Transverse colon (tissue), 4 donors: ENCODE measurements at regions not wholly inside any gene's neighbourhood (a gene's known extent, or its start where the extent isn't known, plus 50 kb on each side); places are given as distances from the start of the nearest gene placed in this dataset.

Experiments
- DNase-seq: peaks from one replicate; pipeline ENCODE4 v3.0.0-alpha.2; 2019
- H3K27ac ChIP-seq, 4 donors: fragments of 200-600 bp; sonication (generic); 2 replicates each; pipeline ENCODE4 v1.5.1; 2016 to 2018; ENCODE audit warnings: inconsistent platforms in 4 of 4
- H3K27me3 ChIP-seq: fragments of 200-600 bp; sonication (generic); 2 replicates; pipeline ENCODE4 v1.5.1; 2017; ENCODE audit warnings: inconsistent platforms
- H3K36me3 ChIP-seq, 4 donors: fragments of 200-600 bp; sonication (generic); 2 replicates each; pipeline ENCODE4 v1.5.1; 2017 to 2019; ENCODE audit warnings: inconsistent platforms in 4 of 4
- H3K4me1 ChIP-seq, 4 donors: fragments of 200-600 bp; sonication (generic); 2 replicates each; pipeline ENCODE4 v1.5.1; 2017 to 2020; ENCODE audit warnings: inconsistent platforms in 4 of 4
- H3K4me3 ChIP-seq, 4 donors: fragments of 200-600 bp; sonication (generic); 1 replicate in 1 of 4; 2 replicates in 3 of 4; pipeline versions ENCODE4 v1.5.1 to v1.6.1; 2017 to 2019; ENCODE audit warnings: inconsistent platforms in 4 of 4
- H3K9me3 ChIP-seq, 2 donors: fragments of 200-600 bp; sonication (generic); 2 replicates each; pipeline ENCODE4 v1.5.1; 2017 to 2019; ENCODE audit warnings: inconsistent platforms in 2 of 2
- CTCF ChIP-seq, 5 experiments: fragments of 200-600 bp in 3 of 5; fragments of 450-650 bp in 2 of 5; sonication (generic) in 3 of 5; IDR thresholded peaks; 1 replicate in 2 of 5; 2 replicates in 3 of 5; pipeline ENCODE4 v1.5.1; 2016 to 2017; ENCODE audit warnings: antibody characterized with exemption in 5 of 5, inconsistent platforms in 3 of 5, mild to moderate bottlenecking in 2 of 5, moderate library complexity in 1 of 5
- EP300 ChIP-seq: sonication (generic); formaldehyde crosslinking; IDR thresholded peaks from one replicate; pipeline ENCODE4 v1.6.1; 2017; ENCODE audit warnings: antibody characterized with exemption, low read depth
- POLR2A ChIP-seq: fragments of 450-650 bp; IDR thresholded peaks from one replicate; pipeline ENCODE4 v1.6.1; 2016; ENCODE audit warnings: antibody characterized with exemption, mild to moderate bottlenecking, moderate library complexity
- POLR2AphosphoS5 ChIP-seq, 3 donors: sonication (generic); formaldehyde crosslinking; IDR thresholded peaks; one replicate each; pipeline ENCODE4 v1.6.1; 2016; ENCODE audit warnings: antibody characterized with exemption in 3 of 3
- WGBS, 2 donors: methylation state at CpG; one replicate each; pipeline ENCODE4 v1.1.5; 2018; ENCODE audit warnings: low coverage in 1 of 2; 5-methylcytosine and 5-hydroxymethylcytosine counted together
- in situ Hi-C, 4 donors: fragments of 200-750 bp; cut with MboI; loops; one replicate each; pipeline versions ENCODE4 v1.15.0 to v1.15.1; 2017; ENCODE audit warnings: low sequenced_read_pairs in 3 of 4, low pct_ligation_motif_present in 1 of 4, low pct_unique_long_range_greater_than_20kb in 1 of 4
- intact Hi-C: fragments of 100-400 bp; cut with DNase I; formaldehyde crosslinking; loops from one replicate; pipeline ENCODE4 v1.15.1; 2023; ENCODE audit warnings: low total_unique reads

GRCh38 chr9:115313545-115313944 is 195.6 kb upstream of the TNC start:
- DNase-seq, result no peak
- H3K36me3 ChIP-seq, result no peaks in the 10 kb centered on the region
- H3K9me3 ChIP-seq, result peaks cover 0 to 5% of the 10 kb centered on the region in 2 donors
- in situ Hi-C loops (no loop called here), intact Hi-C loops (no loop called here)
- no peaks in the 10 kb centered on the region for H3K27me3 ChIP-seq
- no peak overlapping the region for H3K27ac ChIP-seq
- no peak overlapping the region for H3K4me3 ChIP-seq
- H3K4me1 ChIP-seq, result no peaks in the 10 kb centered on the region
- TF ChIP-seq POLR2A, result no peak
- no peak for TF ChIP-seq CTCF (IDR thresholded peaks at IDR 0.05)
- no peak for TF ChIP-seq POLR2AphosphoS5 (IDR thresholded peaks at IDR 0.05)
- no peak for TF ChIP-seq EP300

GRCh38 chr9:115326461-115326860 is 208.5 kb upstream of the TNC start:
- TF ChIP-seq EP300 (no peak), POLR2A (no peak), CTCF (IDR thresholded peaks at IDR 0.05) (no peak), POLR2AphosphoS5 (IDR thresholded peaks at IDR 0.05) (no peak)
- H3K27ac ChIP-seq, result no peak overlapping the region
- DNase-seq, result no peak
- intact Hi-C loops (no loop called here), in situ Hi-C loops (no loop called here)
- peaks cover 0 to 4% (median 2%) of the 10 kb centered on the region in 4 donors for H3K4me1 ChIP-seq
- H3K27me3 ChIP-seq, result no peaks in the 10 kb centered on the region
- H3K36me3 ChIP-seq, result no peaks in the 10 kb centered on the region
- H3K4me3 ChIP-seq, result no peak overlapping the region
- 82 to 88% methylated on average over 3 of the region's 3 CpGs for WGBS, 2 donors
- H3K9me3 ChIP-seq, result no peaks in the 10 kb centered on the region

GRCh38 chr9:115327436-115328122 is 209.6 kb upstream of the TNC start:
- in situ Hi-C loops, result no loop called here
- WGBS, 2 donors, result 55 to 57% methylated on average over 2 of the region's 2 CpGs
- Histone ChIP-seq H3K27me3 (no peaks in the 10 kb centered on the region), H3K9me3 (no peaks in the 10 kb centered on the region), H3K4me3 (no peak overlapping the region), H3K4me1 (peaks cover 0 to 4% (median 2%) of the 10 kb centered on the region in 4 donors), H3K27ac (peak overlapping the region; percentile 24 to 59 (median 40)), H3K36me3 (no peaks in the 10 kb centered on the region)
- intact Hi-C loops, result no loop called here
- TF ChIP-seq EP300 (no peak), POLR2AphosphoS5 (IDR thresholded peaks at IDR 0.05) (no peak), CTCF (IDR thresholded peaks at IDR 0.05) (no peak), POLR2A (no peak)
- DNase-seq, result no peak

- in situ Hi-C loops, result no loop called here
- WGBS, 2 donors, result 47 to 100% methylated on average over 1 to 2 of the region's 2 CpGs
Measured at GRCh38 chr9:115328228-115328627, 210.3 kb upstream of the TNC start.

More at GRCh38 chr9:115328228-115328627, 210.3 kb upstream of the TNC start:
- Histone ChIP-seq H3K4me3 (no peak overlapping the region), H3K9me3 (no peaks in the 10 kb centered on the region), H3K27ac (peak overlapping the region in 3 of 4 donors; percentile 24 to 59 (median 52)), H3K27me3 (no peaks in the 10 kb centered on the region), H3K36me3 (no peaks in the 10 kb centered on the region), H3K4me1 (peaks cover 0 to 4% (median 2%) of the 10 kb centered on the region in 4 donors)
- DNase-seq, result peak; percentile 9
- peak in 1 of 3 donors; percentile 26 for TF ChIP-seq POLR2AphosphoS5 (IDR thresholded peaks at IDR 0.05)
- no peak for TF ChIP-seq CTCF (IDR thresholded peaks at IDR 0.05)
- intact Hi-C loops, result no loop called here
